HepG2 (cell line): ENCODE measurements at regions not wholly inside any gene's neighbourhood (a gene's known extent, or its start where the extent isn't known, plus 50 kb on each side); places are given as distances from the start of the nearest gene placed in this dataset.

ENCODE experiments used
- ATAC-seq: fragments of 200-7000 bp; cut with Tn5 transposase; 3 replicates; pipeline ENCODE4 v1.9.1; 2020; ENCODE audit warnings: mild to moderate bottlenecking, moderate library complexity
- BruUV-seq: library from RNA; stranded (reverse); fragments of 400-500 nt; replicated peaks from 2 replicates; lab custom pipeline; 2021; lab: Mats Ljungman, UMichigan
- CTCF ChIA-PET: fragments of 300-600 bp; formaldehyde crosslinking; extraction: SDS; loops from one replicate; lab custom pipeline; 2021; ENCODE audit warnings: low total read pairs, inconsistent platforms, low intra/inter-chr PET ratio; lab: Yijun Ruan, JAX
- POLR2A ChIA-PET: fragments of 350-600 bp; sonication (Branson Sonifier 250); formaldehyde crosslinking; loops from one replicate; lab custom pipeline; 2020; ENCODE audit warnings: antibody characterized with exemption, inconsistent platforms; lab: Yijun Ruan, JAX
- DNase-seq: peaks from one replicate; pipeline ENCODE4 v3.0.0-alpha.2; 2015; ENCODE audit warnings: low spot score
- FAIRE-seq: peaks from 3 replicates; lab custom pipeline; 2011; peaks lifted over from hg19 to GRCh38; lab: Jason Lieb, UNC
- H2AFZ ChIP-seq: one replicate; pipeline ENCODE4 v1.6.1; 2011; ENCODE audit warnings: low read length, inconsistent platforms
- H3K27ac ChIP-seq: fragments of 300-600 bp; 3 replicates; pipeline ENCODE4 v1.8.0; 2011; ENCODE audit warnings: mixed run types, mild to moderate bottlenecking, mixed read lengths, low read length, inconsistent platforms; ENCODE audit not compliant: insufficient read depth; ENCODE audit errors: extremely low read length
- H3K27me3 ChIP-seq, 2 experiments: fragments of 200-600 bp in 1 of 2; 2 replicates in 1 of 2; 3 replicates in 1 of 2; pipeline versions ENCODE4 v1.6.0 to v1.8.0; 2011; ENCODE audit warnings: low read length in 2 of 2, mild to moderate bottlenecking in 2 of 2, moderate library complexity in 2 of 2, inconsistent platforms in 1 of 2; ENCODE audit not compliant: insufficient read depth in 2 of 2, control insufficient read depth in 1 of 2
- H3K36me3 ChIP-seq, 2 experiments: fragments of 200-600 bp in 1 of 2; replicated peaks in 1 of 2; 2 replicates in 1 of 2; 3 replicates in 1 of 2; pipeline versions ENCODE4 v1.5.1 to v1.8.0; 2011; ENCODE audit warnings: low read length in 2 of 2, inconsistent platforms in 1 of 2; ENCODE audit not compliant: insufficient read depth in 2 of 2, control insufficient read depth in 1 of 2
- H3K4me1 ChIP-seq: 2 replicates; pipeline ENCODE4 v1.5.1; 2012; ENCODE audit warnings: low read length, inconsistent platforms; ENCODE audit not compliant: insufficient read depth
- H3K4me2 ChIP-seq: 2 replicates; pipeline ENCODE4 v1.6.0; 2011; ENCODE audit warnings: low read depth, low read length, inconsistent platforms
- H3K4me3 ChIP-seq, 3 experiments: fragments of 200-600 bp in 1 of 3; sonication (generic), shearing (Covaris generic) in 1 of 3; replicated peaks in 1 of 3; 2 replicates each; pipeline ENCODE4 v1.5.1; 2011 to 2016; ENCODE audit warnings: low read length in 3 of 3, inconsistent platforms in 2 of 3, low read depth in 2 of 3, mild to moderate bottlenecking in 2 of 3, control low read depth in 1 of 3, mixed read lengths in 1 of 3; ENCODE audit not compliant: insufficient read depth in 1 of 3
- H3K79me2 ChIP-seq: one replicate; pipeline ENCODE4 v1.6.1; 2011; ENCODE audit warnings: low read length, inconsistent platforms; ENCODE audit not compliant: insufficient read depth
- H3K9ac ChIP-seq: 2 replicates; pipeline ENCODE4 v1.6.0; 2011; ENCODE audit warnings: mild to moderate bottlenecking, low read depth, low read length, inconsistent platforms; ENCODE audit not compliant: insufficient read depth
- H3K9me3 ChIP-seq: 2 replicates; pipeline ENCODE4 v1.5.1; 2012; ENCODE audit warnings: mild to moderate bottlenecking, low read length
- H4K20me1 ChIP-seq: 2 replicates; pipeline ENCODE4 v1.6.0; 2011; ENCODE audit warnings: inconsistent platforms, mild to moderate bottlenecking, low read length, moderate library complexity; ENCODE audit not compliant: insufficient read depth
- CCAR2 ChIP-seq: fragments of 200-400 bp; formaldehyde crosslinking; optimal IDR thresholded peaks from 2 replicates; pipeline ENCODE3; 2018; ENCODE audit warnings: low read depth, mild to moderate bottlenecking, low read length, moderate library complexity
- ELF4 ChIP-seq: sonication (generic); formaldehyde crosslinking; IDR thresholded peaks from 2 replicates; pipeline ENCODE4 v1.5.0; 2020; ENCODE audit warnings: missing genetic modification reagents, mild to moderate bottlenecking, moderate library complexity, borderline replicate concordance
- ETV5 ChIP-seq: IDR thresholded peaks from 2 replicates; pipeline ENCODE4 v1.6.1; 2018; ENCODE audit warnings: missing biosample characterization, missing genetic modification reagents, inconsistent platforms, borderline replicate concordance
- HDAC2 ChIP-seq: sonication (generic); formaldehyde crosslinking; IDR thresholded peaks from 2 replicates; pipeline ENCODE4 v1.4.0; 2020; ENCODE audit warnings: missing genetic modification reagents
- SMAD3 ChIP-seq: sonication (generic); formaldehyde crosslinking; IDR thresholded peaks from 2 replicates; pipeline ENCODE4 v1.4.0; 2020; ENCODE audit warnings: missing genetic modification reagents
- SOX5 ChIP-seq: IDR thresholded peaks from 2 replicates; pipeline ENCODE4 v1.6.1; 2016; ENCODE audit warnings: borderline replicate concordance
- TAF15 ChIP-seq: fragments of 200-400 bp; formaldehyde crosslinking; IDR thresholded peaks from one replicate; pipeline ENCODE4 v1.6.1; 2018; ENCODE audit warnings: mild to moderate bottlenecking, low read depth, low read length; ENCODE audit not compliant: poor library complexity, severe bottlenecking
- ZNF350 ChIP-seq: sonication (generic); formaldehyde crosslinking; IDR thresholded peaks from 2 replicates; pipeline ENCODE4 v1.4.0; 2020; ENCODE audit warnings: mild to moderate bottlenecking, low read depth, missing genetic modification reagents, borderline replicate concordance
- ZNF788 ChIP-seq: sonication (generic); formaldehyde crosslinking; IDR thresholded peaks from 2 replicates; pipeline ENCODE4 v1.5.0; 2020; ENCODE audit warnings: mild to moderate bottlenecking, missing genetic modification reagents, borderline replicate concordance
- WGBS: methylation state at CpG from one replicate; pipeline ENCODE4 v1.1.6; 2017; ENCODE audit warnings: low lambda C conversion rate; 5-methylcytosine and 5-hydroxymethylcytosine counted together
- in situ Hi-C: cut with HindIII; loops from 2 replicates; pipeline ENCODE4 v1.10.0; 2017; ENCODE audit warnings: low pct_unique_long_range_greater_than_20kb; ENCODE audit not compliant: extremely low pct_ligation_motif_present
- intact Hi-C: fragments of 100-400 bp; cut with micrococcal nuclease; formaldehyde crosslinking; loops from one replicate; pipeline ENCODE4 v1.10.0; 2022; ENCODE audit not compliant: unreplicated experiment
- TF ChIP-seq, protein P1 (sequence below): sonication (generic); formaldehyde crosslinking; IDR thresholded peaks from 2 replicates; pipeline ENCODE4 v1.4.0; 2020; ENCODE audit warnings: missing genetic modification reagents, mild to moderate bottlenecking, borderline replicate concordance
- TF ChIP-seq, protein P2 (sequence below): sonication (generic); formaldehyde crosslinking; IDR thresholded peaks from 2 replicates; pipeline ENCODE4 v1.4.0; 2020; ENCODE audit warnings: missing genetic modification reagents, borderline replicate concordance
- TF ChIP-seq, protein P3 (sequence below): sonication (generic); formaldehyde crosslinking; IDR thresholded peaks from 2 replicates; pipeline ENCODE4 v1.5.0; 2020; ENCODE audit warnings: mild to moderate bottlenecking, missing genetic modification reagents, moderate library complexity

DNA sequence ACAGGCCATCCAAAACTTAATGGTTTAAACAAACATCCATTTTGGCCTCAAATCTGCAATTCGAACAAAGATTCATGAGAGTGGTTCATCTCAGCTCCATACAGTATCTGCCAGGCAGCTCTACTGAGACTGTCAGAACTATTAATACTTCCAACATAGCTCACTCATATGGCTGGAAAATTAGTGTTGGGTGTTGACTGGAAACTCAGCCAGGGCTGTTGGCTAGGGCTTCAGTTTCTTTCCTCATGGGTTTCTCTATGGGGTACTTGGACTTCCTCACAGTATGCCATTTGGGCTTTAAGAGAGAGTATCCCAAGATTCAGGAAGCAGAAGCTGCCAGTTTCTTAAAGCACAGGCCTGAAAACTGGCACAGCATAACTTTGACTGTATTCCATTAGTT is 240.3 kb downstream of the TPBG start:
- FAIRE-seq: no peak
- no peaks in the 10 kb centered on the region for H3K9me3 ChIP-seq
- no peak overlapping the region for H2AFZ ChIP-seq
- no peak for DNase-seq
- ATAC-seq: no peak
- no peaks in the 10 kb centered on the region for H3K36me3 ChIP-seq
- H3K4me1 ChIP-seq: no peaks in the 10 kb centered on the region
- no peak overlapping the region for H3K27ac ChIP-seq
- intact Hi-C loops (no loop called here), in situ Hi-C loops (no loop called here)
- POLR2A ChIA-PET: no interaction called here
- no peaks in the 10 kb centered on the region for H3K79me2 ChIP-seq
- no peak overlapping the region for H3K4me3 ChIP-seq
- H3K4me2 ChIP-seq: no peak overlapping the region
- no peaks in the 10 kb centered on the region for H4K20me1 ChIP-seq
- no TSS peak for BruUV-seq
- CTCF ChIA-PET: no interaction called here
- H3K27me3 ChIP-seq: no peaks in the 10 kb centered on the region
- no peak overlapping the region for H3K9ac ChIP-seq
- WGBS: 0% methylated on average over 1 of the region's 1 CpG
- TF ChIP-seq CCAR2: no peak
- TF ChIP-seq ETV5: no peak
- TF ChIP-seq ZNF350: no peak
- TF ChIP-seq, protein P1, sequence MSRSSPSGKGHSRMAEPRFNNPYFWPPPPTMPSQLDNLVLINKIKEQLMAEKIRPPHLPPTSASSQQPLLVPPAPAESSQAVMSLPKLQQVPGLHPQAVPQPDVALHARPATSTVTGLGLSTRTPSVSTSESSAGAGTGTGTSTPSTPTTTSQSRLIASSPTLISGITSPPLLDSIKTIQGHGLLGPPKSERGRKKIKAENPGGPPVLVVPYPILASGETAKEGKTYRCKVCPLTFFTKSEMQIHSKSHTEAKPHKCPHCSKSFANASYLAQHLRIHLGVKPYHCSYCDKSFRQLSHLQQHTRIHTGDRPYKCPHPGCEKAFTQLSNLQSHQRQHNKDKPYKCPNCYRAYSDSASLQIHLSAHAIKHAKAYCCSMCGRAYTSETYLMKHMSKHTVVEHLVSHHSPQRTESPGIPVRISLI (CRISPR knock-in tag): no peak
- no peak for TF ChIP-seq SMAD3 (CRISPR knock-in tag)
- TF ChIP-seq ZNF788 (CRISPR knock-in tag): no peak
- TF ChIP-seq, protein P2, sequence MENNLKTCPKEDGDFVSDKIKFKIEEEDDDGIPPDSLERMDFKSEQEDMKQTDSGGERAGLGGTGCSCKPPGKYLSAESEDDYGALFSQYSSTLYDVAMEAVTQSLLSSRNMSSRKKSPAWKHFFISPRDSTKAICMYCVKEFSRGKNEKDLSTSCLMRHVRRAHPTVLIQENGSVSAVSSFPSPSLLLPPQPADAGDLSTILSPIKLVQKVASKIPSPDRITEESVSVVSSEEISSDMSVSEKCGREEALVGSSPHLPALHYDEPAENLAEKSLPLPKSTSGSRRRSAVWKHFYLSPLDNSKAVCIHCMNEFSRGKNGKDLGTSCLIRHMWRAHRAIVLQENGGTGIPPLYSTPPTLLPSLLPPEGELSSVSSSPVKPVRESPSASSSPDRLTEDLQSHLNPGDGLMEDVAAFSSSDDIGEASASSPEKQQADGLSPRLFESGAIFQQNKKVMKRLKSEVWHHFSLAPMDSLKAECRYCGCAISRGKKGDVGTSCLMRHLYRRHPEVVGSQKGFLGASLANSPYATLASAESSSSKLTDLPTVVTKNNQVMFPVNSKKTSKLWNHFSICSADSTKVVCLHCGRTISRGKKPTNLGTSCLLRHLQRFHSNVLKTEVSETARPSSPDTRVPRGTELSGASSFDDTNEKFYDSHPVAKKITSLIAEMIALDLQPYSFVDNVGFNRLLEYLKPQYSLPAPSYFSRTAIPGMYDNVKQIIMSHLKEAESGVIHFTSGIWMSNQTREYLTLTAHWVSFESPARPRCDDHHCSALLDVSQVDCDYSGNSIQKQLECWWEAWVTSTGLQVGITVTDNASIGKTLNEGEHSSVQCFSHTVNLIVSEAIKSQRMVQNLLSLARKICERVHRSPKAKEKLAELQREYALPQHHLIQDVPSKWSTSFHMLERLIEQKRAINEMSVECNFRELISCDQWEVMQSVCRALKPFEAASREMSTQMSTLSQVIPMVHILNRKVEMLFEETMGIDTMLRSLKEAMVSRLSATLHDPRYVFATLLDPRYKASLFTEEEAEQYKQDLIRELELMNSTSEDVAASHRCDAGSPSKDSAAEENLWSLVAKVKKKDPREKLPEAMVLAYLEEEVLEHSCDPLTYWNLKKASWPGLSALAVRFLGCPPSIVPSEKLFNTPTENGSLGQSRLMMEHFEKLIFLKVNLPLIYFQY (CRISPR knock-in tag): no peak
- no peak for TF ChIP-seq SOX5 (CRISPR knock-in tag)
- no peak for TF ChIP-seq TAF15
- no peak for TF ChIP-seq ELF4
- no peak for TF ChIP-seq HDAC2 (CRISPR knock-in tag)
- TF ChIP-seq, protein P3, sequence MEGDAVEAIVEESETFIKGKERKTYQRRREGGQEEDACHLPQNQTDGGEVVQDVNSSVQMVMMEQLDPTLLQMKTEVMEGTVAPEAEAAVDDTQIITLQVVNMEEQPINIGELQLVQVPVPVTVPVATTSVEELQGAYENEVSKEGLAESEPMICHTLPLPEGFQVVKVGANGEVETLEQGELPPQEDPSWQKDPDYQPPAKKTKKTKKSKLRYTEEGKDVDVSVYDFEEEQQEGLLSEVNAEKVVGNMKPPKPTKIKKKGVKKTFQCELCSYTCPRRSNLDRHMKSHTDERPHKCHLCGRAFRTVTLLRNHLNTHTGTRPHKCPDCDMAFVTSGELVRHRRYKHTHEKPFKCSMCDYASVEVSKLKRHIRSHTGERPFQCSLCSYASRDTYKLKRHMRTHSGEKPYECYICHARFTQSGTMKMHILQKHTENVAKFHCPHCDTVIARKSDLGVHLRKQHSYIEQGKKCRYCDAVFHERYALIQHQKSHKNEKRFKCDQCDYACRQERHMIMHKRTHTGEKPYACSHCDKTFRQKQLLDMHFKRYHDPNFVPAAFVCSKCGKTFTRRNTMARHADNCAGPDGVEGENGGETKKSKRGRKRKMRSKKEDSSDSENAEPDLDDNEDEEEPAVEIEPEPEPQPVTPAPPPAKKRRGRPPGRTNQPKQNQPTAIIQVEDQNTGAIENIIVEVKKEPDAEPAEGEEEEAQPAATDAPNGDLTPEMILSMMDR (CRISPR knock-in tag): no peak
